HepG2 (cell line): ENCODE measurements at regions not wholly inside any gene's neighbourhood (a gene's known extent, or its start where the extent isn't known, plus 50 kb on each side); places are given as distances from the start of the nearest gene placed in this dataset.

ENCODE experiments used
- ATAC-seq: fragments of 200-7000 bp; cut with Tn5 transposase; 3 replicates; pipeline ENCODE4 v1.9.1; 2020; ENCODE audit warnings: mild to moderate bottlenecking, moderate library complexity
- BruUV-seq: library from RNA; stranded (reverse); fragments of 400-500 nt; replicated peaks from 2 replicates; lab custom pipeline; 2021; lab: Mats Ljungman, UMichigan
- CTCF ChIA-PET: fragments of 300-600 bp; formaldehyde crosslinking; extraction: SDS; loops from one replicate; lab custom pipeline; 2021; ENCODE audit warnings: low total read pairs, inconsistent platforms, low intra/inter-chr PET ratio; lab: Yijun Ruan, JAX
- POLR2A ChIA-PET: fragments of 350-600 bp; sonication (Branson Sonifier 250); formaldehyde crosslinking; loops from one replicate; lab custom pipeline; 2020; ENCODE audit warnings: antibody characterized with exemption, inconsistent platforms; lab: Yijun Ruan, JAX
- DNase-seq: peaks from one replicate; pipeline ENCODE4 v3.0.0-alpha.2; 2015; ENCODE audit warnings: low spot score
- FAIRE-seq: peaks from 3 replicates; lab custom pipeline; 2011; peaks lifted over from hg19 to GRCh38; lab: Jason Lieb, UNC
- H2AFZ ChIP-seq: one replicate; pipeline ENCODE4 v1.6.1; 2011; ENCODE audit warnings: low read length, inconsistent platforms
- H3K27ac ChIP-seq: fragments of 300-600 bp; 3 replicates; pipeline ENCODE4 v1.8.0; 2011; ENCODE audit warnings: mixed run types, mild to moderate bottlenecking, mixed read lengths, low read length, inconsistent platforms; ENCODE audit not compliant: insufficient read depth; ENCODE audit errors: extremely low read length
- H3K27me3 ChIP-seq, 2 experiments: fragments of 200-600 bp in 1 of 2; 2 replicates in 1 of 2; 3 replicates in 1 of 2; pipeline versions ENCODE4 v1.6.0 to v1.8.0; 2011; ENCODE audit warnings: low read length in 2 of 2, mild to moderate bottlenecking in 2 of 2, moderate library complexity in 2 of 2, inconsistent platforms in 1 of 2; ENCODE audit not compliant: insufficient read depth in 2 of 2, control insufficient read depth in 1 of 2
- H3K36me3 ChIP-seq, 2 experiments: fragments of 200-600 bp in 1 of 2; replicated peaks in 1 of 2; 2 replicates in 1 of 2; 3 replicates in 1 of 2; pipeline versions ENCODE4 v1.5.1 to v1.8.0; 2011; ENCODE audit warnings: low read length in 2 of 2, inconsistent platforms in 1 of 2; ENCODE audit not compliant: insufficient read depth in 2 of 2, control insufficient read depth in 1 of 2
- H3K4me1 ChIP-seq: 2 replicates; pipeline ENCODE4 v1.5.1; 2012; ENCODE audit warnings: low read length, inconsistent platforms; ENCODE audit not compliant: insufficient read depth
- H3K4me2 ChIP-seq: 2 replicates; pipeline ENCODE4 v1.6.0; 2011; ENCODE audit warnings: low read depth, low read length, inconsistent platforms
- H3K4me3 ChIP-seq, 3 experiments: fragments of 200-600 bp in 1 of 3; sonication (generic), shearing (Covaris generic) in 1 of 3; replicated peaks in 1 of 3; 2 replicates each; pipeline ENCODE4 v1.5.1; 2011 to 2016; ENCODE audit warnings: low read length in 3 of 3, inconsistent platforms in 2 of 3, low read depth in 2 of 3, mild to moderate bottlenecking in 2 of 3, control low read depth in 1 of 3, mixed read lengths in 1 of 3; ENCODE audit not compliant: insufficient read depth in 1 of 3
- H3K79me2 ChIP-seq: one replicate; pipeline ENCODE4 v1.6.1; 2011; ENCODE audit warnings: low read length, inconsistent platforms; ENCODE audit not compliant: insufficient read depth
- H3K9ac ChIP-seq: 2 replicates; pipeline ENCODE4 v1.6.0; 2011; ENCODE audit warnings: mild to moderate bottlenecking, low read depth, low read length, inconsistent platforms; ENCODE audit not compliant: insufficient read depth
- H3K9me3 ChIP-seq: 2 replicates; pipeline ENCODE4 v1.5.1; 2012; ENCODE audit warnings: mild to moderate bottlenecking, low read length
- H4K20me1 ChIP-seq: 2 replicates; pipeline ENCODE4 v1.6.0; 2011; ENCODE audit warnings: inconsistent platforms, mild to moderate bottlenecking, low read length, moderate library complexity; ENCODE audit not compliant: insufficient read depth
- ATF6 ChIP-seq: sonication (generic); formaldehyde crosslinking; conservative IDR thresholded peaks from 2 replicates; pipeline ENCODE4 v1.4.0; 2020; ENCODE audit warnings: missing genetic modification reagents
- CC2D1A ChIP-seq: sonication (generic); formaldehyde crosslinking; IDR thresholded peaks from 2 replicates; pipeline ENCODE4 v1.8.1; 2023; ENCODE audit warnings: mild to moderate bottlenecking, missing genetic modification reagents
- ELF1 ChIP-seq: sonication (generic); formaldehyde crosslinking; IDR thresholded peaks from 2 replicates; pipeline ENCODE4 v1.4.0; 2020; ENCODE audit warnings: missing genetic modification reagents
- KDM6A ChIP-seq: IDR thresholded peaks from 2 replicates; pipeline ENCODE4 v1.6.1; 2016; ENCODE audit warnings: low read depth
- KLF13 ChIP-seq: sonication (generic); formaldehyde crosslinking; IDR thresholded peaks from 2 replicates; pipeline ENCODE4 v1.4.0; 2020; ENCODE audit warnings: mild to moderate bottlenecking, missing genetic modification reagents
- MTF2 ChIP-seq: sonication (generic); formaldehyde crosslinking; IDR thresholded peaks from 2 replicates; pipeline ENCODE4 v1.5.0; 2020; ENCODE audit warnings: missing genetic modification reagents, borderline replicate concordance
- NR2F2 ChIP-seq: IDR thresholded peaks from 2 replicates; pipeline ENCODE4 v1.6.1; 2012; ENCODE audit warnings: low read depth, inconsistent platforms, borderline replicate concordance
- PLRG1 ChIP-seq: fragments of 450-650 bp; conservative IDR thresholded peaks from 2 replicates; pipeline ENCODE4 v1.6.1; 2016
- RXRA ChIP-seq: sonication (generic); formaldehyde crosslinking; IDR thresholded peaks from 2 replicates; pipeline ENCODE4 v1.5.1; 2020; ENCODE audit warnings: missing genetic modification reagents
- TFDP2 ChIP-seq: sonication (generic); formaldehyde crosslinking; IDR thresholded peaks from 2 replicates; pipeline ENCODE4 v1.4.0; 2020; ENCODE audit warnings: missing genetic modification reagents
- TRIM24 ChIP-seq: sonication (generic); formaldehyde crosslinking; IDR thresholded peaks from 2 replicates; pipeline ENCODE4 v1.8.0; 2022; ENCODE audit warnings: mild to moderate bottlenecking, missing genetic modification reagents
- ZBTB7B ChIP-seq: sonication (generic); formaldehyde crosslinking; IDR thresholded peaks from 2 replicates; pipeline ENCODE4 v1.4.0; 2020; ENCODE audit warnings: missing genetic modification reagents
- ZNF263 ChIP-seq: sonication (generic); formaldehyde crosslinking; IDR thresholded peaks from 2 replicates; pipeline ENCODE4 v1.4.0; 2020; ENCODE audit warnings: missing genetic modification reagents
- ZNF382 ChIP-seq: sonication (generic); formaldehyde crosslinking; IDR thresholded peaks from 2 replicates; pipeline ENCODE4 v1.5.0; 2020; ENCODE audit warnings: missing genetic modification reagents, mild to moderate bottlenecking, borderline replicate concordance
- ZNF570 ChIP-seq: sonication (generic); formaldehyde crosslinking; IDR thresholded peaks from 2 replicates; pipeline ENCODE4 v1.4.0; 2020; ENCODE audit warnings: mild to moderate bottlenecking, missing genetic modification reagents, borderline replicate concordance
- ZNF703 ChIP-seq: sonication (generic); formaldehyde crosslinking; IDR thresholded peaks from 2 replicates; pipeline ENCODE4 v1.5.1; 2020; ENCODE audit warnings: missing genetic modification reagents, mild to moderate bottlenecking, moderate library complexity, borderline replicate concordance
- ZNF782 ChIP-seq: sonication (generic); formaldehyde crosslinking; IDR thresholded peaks from 2 replicates; pipeline ENCODE4 v1.4.0; 2020; ENCODE audit warnings: missing genetic modification reagents, mild to moderate bottlenecking, borderline replicate concordance
- ZSCAN22 ChIP-seq: sonication (generic); formaldehyde crosslinking; IDR thresholded peaks from 2 replicates; pipeline ENCODE4 v1.4.0; 2020; ENCODE audit warnings: mild to moderate bottlenecking, missing genetic modification reagents
- ZSCAN25 ChIP-seq: sonication (generic); formaldehyde crosslinking; IDR thresholded peaks from 2 replicates; pipeline ENCODE4 v1.8.0; 2022; ENCODE audit warnings: mild to moderate bottlenecking, missing genetic modification reagents
- WGBS: methylation state at CpG from one replicate; pipeline ENCODE4 v1.1.6; 2017; ENCODE audit warnings: low lambda C conversion rate; 5-methylcytosine and 5-hydroxymethylcytosine counted together
- in situ Hi-C: cut with HindIII; loops from 2 replicates; pipeline ENCODE4 v1.10.0; 2017; ENCODE audit warnings: low pct_unique_long_range_greater_than_20kb; ENCODE audit not compliant: extremely low pct_ligation_motif_present
- intact Hi-C: fragments of 100-400 bp; cut with micrococcal nuclease; formaldehyde crosslinking; loops from one replicate; pipeline ENCODE4 v1.10.0; 2022; ENCODE audit not compliant: unreplicated experiment

GRCh38 chr2:189348369-189348768, 92.9 kb upstream of the WDR75 start:
- H3K36me3 ChIP-seq, result no peaks in the 10 kb centered on the region
- no peaks in the 10 kb centered on the region for H3K4me1 ChIP-seq
- ATAC-seq (no peak), DNase-seq (no peak), FAIRE-seq (no peak)
- intact Hi-C loops (no loop called here), in situ Hi-C loops (no loop called here)
- H3K27me3 ChIP-seq, result no peaks in the 10 kb centered on the region
- BruUV-seq, result no TSS peak
- 37% methylated on average over 1 of the region's 1 CpG for WGBS
- H3K9me3 ChIP-seq, result no peaks in the 10 kb centered on the region
- H4K20me1 ChIP-seq, result no peaks in the 10 kb centered on the region
- H3K4me2 ChIP-seq, result no peak overlapping the region
- no peaks in the 10 kb centered on the region for H3K79me2 ChIP-seq
- no peak overlapping the region for H3K27ac ChIP-seq
- POLR2A ChIA-PET, result no interaction called here
- CTCF ChIA-PET, result no interaction called here
- H3K9ac ChIP-seq, result no peak overlapping the region
- TF ChIP-seq TRIM24 (CRISPR knock-in tag) (no peak), TFDP2 (CRISPR knock-in tag) (no peak), ZNF263 (CRISPR knock-in tag) (no peak), ZSCAN25 (CRISPR knock-in tag) (no peak), NR2F2 (no peak), PLRG1 (no peak)
- no peak overlapping the region for H3K4me3 ChIP-seq
- no peak overlapping the region for H2AFZ ChIP-seq

GRCh38 chr2:189350540-189351209, 90.6 kb upstream of the WDR75 start:
- BruUV-seq, result no TSS peak
- Histone ChIP-seq H3K4me1 (no peaks in the 10 kb centered on the region), H3K4me3 (no peak overlapping the region), H3K4me2 (no peak overlapping the region), H2AFZ (no peak overlapping the region), H3K79me2 (no peaks in the 10 kb centered on the region), H3K27ac (no peak overlapping the region), H3K9ac (no peak overlapping the region), H3K27me3 (no peaks in the 10 kb centered on the region), H3K9me3 (no peaks in the 10 kb centered on the region), H3K36me3 (no peaks in the 10 kb centered on the region), H4K20me1 (no peaks in the 10 kb centered on the region)
- FAIRE-seq (no peak), ATAC-seq (no peak), DNase-seq (no peak)
- POLR2A ChIA-PET, result no interaction called here
- in situ Hi-C loops, result no loop called here
- intact Hi-C loops, result no loop called here
- CTCF ChIA-PET, result no interaction called here
- 20% methylated on average over 3 of the region's 3 CpGs for WGBS
- no peak for TF ChIP-seq ELF1 (CRISPR knock-in tag)
- no peak for TF ChIP-seq KLF13 (CRISPR knock-in tag)
- TF ChIP-seq ZBTB7B (CRISPR knock-in tag), result no peak
- TF ChIP-seq RXRA (CRISPR knock-in tag), result no peak
- TF ChIP-seq ZNF782 (CRISPR knock-in tag), result no peak
- no peak for TF ChIP-seq MTF2 (CRISPR knock-in tag)
- TF ChIP-seq CC2D1A (CRISPR knock-in tag), result no peak
- no peak for TF ChIP-seq ATF6 (CRISPR knock-in tag)
- TF ChIP-seq ZSCAN22 (CRISPR knock-in tag), result no peak
- no peak for TF ChIP-seq ZNF570 (CRISPR knock-in tag)
- TF ChIP-seq KDM6A (CRISPR knock-in tag), result no peak
- no peak for TF ChIP-seq ZNF382
- no peak for TF ChIP-seq ZNF703 (CRISPR knock-in tag)
